Renal cortex interstitium (tissue), 11 donors: ENCODE measurements at regions not wholly inside any gene's neighbourhood (a gene's known extent, or its start where the extent isn't known, plus 50 kb on each side); places are given as distances from the start of the nearest gene placed in this dataset.

ENCODE experiments used
- DNase-seq, 11 donors: peaks; one replicate each; pipeline ENCODE4 v3.0.0-alpha.2; 2013; ENCODE audit warnings: low read depth in 9 of 11, low spot score in 4 of 11; ENCODE audit errors: extremely low read depth in 1 of 11

GRCh38 chr2:120825370-120826259 lies 89.9 kb downstream of the GLI2 start:
- no peak for DNase-seq

DNA sequence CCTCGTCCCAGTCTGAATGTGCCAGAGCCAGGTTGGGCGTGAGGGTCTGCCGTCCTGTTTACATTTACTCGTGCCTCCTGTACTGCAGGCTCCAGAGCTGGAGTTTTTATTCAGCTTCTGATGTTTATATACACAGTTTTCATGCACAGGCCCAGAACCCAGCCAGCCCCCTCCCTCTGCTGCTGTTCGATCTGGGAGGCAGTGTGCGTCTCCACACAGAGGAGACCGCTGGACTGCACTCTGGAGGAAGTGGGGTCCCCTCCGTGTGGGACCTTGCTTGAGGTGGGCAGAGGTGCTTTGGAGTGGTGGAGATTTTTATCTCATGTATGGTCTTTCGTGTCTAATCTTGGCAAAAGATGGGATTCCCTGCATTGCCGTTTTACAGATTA lies 90.6 kb downstream of the GLI2 start:
- DNase-seq: no peak

- DNase-seq: no peak
These were observed 91.2 kb downstream of the GLI2 start for GRCh38 chr2:120826716-120827410.

- no peak for DNase-seq
These were observed 92.4 kb downstream of the GLI2 start for GRCh38 chr2:120828066-120828465.

GRCh38 chr2:120828829-120829632 lies 93.4 kb downstream of the GLI2 start:
- no peak for DNase-seq

GRCh38 chr2:120829633-120830025 lies 94.0 kb downstream of the GLI2 start:
- DNase-seq: no peak

DNA sequence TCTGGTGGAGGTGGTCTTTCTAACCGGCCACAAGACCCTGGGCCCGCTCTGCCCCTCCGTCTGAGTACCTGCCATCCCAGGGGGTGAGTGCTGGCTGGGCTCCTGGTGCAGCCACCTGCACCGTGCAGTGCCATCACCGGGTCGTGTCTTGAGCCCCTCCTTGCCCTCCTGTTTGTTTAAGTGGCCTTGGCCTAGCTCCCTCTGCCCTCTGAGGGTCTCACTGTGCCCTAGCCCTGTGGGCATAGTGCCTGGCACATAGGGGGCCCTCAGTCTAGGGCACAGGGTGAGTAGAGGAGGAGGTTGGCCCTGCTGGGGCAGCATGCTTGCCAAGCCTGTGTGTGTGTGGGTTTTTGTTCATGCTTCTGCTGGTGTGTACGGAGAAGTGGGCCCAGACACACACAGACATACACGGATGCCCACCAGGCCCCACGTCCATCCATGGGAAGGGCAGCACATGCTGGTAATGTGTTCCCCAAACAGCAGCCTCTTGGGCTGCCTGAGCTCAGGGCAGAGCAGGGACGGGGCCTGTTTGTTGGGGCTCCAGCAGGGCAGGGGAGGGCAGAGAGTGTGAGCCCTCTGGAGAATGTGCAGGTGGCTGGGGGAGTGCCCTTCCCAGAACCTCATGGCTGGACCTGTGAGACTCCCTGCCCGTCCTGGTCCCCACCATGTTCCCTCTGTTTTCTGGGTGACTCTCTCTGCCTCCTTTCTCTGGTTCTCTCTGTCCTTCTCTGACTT lies 94.6 kb downstream of the GLI2 start:
- no peak for DNase-seq

- no peak for DNase-seq
These were observed 95.4 kb downstream of the GLI2 start for GRCh38 chr2:120831086-120831485.

DNA sequence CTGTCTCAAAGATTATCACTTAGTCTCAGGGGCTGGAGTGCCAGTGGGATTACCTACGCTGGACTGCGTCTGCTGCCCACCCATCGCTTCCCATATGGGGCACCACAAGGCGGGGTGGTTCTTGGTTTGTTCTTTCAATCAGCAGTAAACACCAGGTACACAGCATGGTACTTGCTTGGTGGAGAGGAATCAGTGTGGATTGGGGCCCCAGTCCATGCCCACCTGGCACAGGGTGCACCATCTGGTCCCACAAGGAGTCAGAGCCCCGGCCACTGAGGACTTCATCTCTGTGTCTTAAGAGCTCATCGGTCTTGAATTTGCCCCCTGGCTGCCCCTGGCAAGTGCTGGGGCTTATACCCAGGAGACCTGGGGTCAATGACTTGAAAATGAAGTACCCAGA lies 96.2 kb downstream of the GLI2 start:
- no peak for DNase-seq

GRCh38 chr2:120832296-120833070 lies 96.8 kb downstream of the GLI2 start:
- DNase-seq: no peak

GRCh38 chr2:120833127-120833675 lies 97.5 kb downstream of the GLI2 start:
- no peak for DNase-seq

DNA sequence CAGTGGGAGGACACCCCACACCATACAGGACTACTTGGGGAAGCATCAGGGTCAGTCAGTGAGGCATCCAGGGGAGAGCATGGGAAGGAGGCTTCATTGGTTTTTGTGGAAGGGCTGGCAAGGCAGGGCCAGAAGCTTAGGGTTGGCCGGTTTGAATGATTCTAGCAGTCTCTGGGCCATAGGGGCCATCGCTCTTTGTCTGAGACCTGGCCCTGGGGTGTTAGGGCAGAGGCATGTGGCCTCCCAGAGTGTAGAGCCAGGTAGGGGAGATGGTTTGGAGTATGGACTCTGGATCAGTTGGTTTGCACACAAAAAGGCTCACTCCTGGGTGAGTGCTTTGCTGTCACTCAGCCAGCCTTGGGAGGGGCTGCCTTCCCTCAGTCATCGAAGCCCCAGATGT lies 98.5 kb downstream of the GLI2 start:
- no peak for DNase-seq

DNA sequence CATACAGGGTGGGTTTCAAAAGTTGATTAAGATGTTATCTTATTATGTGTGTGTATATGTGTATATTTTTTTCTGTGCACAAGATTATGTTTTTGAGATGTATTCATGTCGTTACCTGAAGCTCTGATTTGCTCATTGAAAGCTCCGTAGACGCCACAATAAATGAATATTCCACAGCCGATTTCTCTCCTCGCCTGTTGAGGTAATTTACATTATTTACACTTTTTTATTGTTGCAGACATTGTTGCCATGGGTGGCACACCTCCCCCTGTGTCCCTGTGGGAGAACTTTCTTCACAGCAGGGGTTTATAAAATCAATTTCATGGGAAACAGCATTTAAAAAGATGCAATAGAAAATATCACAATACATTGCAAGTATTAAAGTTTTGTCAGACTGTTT lies 100.6 kb downstream of the GLI2 start:
- no peak for DNase-seq

- DNase-seq: no peak
These were observed 105.3 kb downstream of the GLI2 start for GRCh38 chr2:120840795-120841487.

- no peak for DNase-seq
These were observed 107.1 kb downstream of the GLI2 start for GRCh38 chr2:120842456-120843439.

DNA sequence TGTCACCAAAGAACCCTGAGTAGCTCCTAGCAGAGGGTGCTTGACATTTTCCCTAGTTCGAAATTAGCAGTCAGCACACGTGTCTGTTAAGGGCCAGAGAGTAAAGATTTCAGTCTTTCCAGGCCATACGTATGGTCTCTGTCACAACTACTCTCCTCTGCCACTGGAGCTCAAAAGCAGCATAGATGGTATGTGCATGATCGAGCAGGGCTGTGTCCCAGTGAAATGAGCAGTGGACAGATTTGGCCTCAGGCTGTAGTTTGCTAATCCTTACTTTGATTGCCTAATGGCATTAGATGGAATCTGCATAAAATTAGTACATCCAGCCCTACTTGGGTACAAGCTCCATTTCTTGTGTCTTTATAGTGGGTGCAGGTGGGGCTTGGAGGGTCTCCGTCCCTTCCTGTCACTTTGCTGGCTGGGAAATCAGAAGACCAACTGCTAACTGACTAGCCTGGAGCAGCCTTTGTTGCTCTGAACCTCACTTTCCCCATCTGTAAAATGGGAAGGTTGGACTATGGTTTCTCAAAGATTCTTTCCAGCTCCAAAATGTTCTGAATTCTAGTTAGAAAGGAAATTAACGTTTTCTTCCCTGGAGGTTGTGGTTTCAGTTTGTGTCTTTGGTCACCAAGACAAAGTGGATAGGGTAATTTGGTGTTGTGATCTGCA lies 108.5 kb downstream of the GLI2 start:
- no peak for DNase-seq
